Mesenchymal stem cell (in vitro differentiated cells and primary cell): ENCODE measurements at regions not wholly inside any gene's neighbourhood (a gene's known extent, or its start where the extent isn't known, plus 50 kb on each side); places are given as distances from the start of the nearest gene placed in this dataset.

ENCODE experiments used
- DNase-seq: peaks from one replicate; pipeline ENCODE4 v3.0.0-alpha.2; 2013
- H2AFZ ChIP-seq: one replicate; pipeline ENCODE4 v1.6.1; 2013; ENCODE audit warnings: low read depth, mild to moderate bottlenecking, control low read depth, inconsistent platforms, low read length, moderate library complexity
- H2AK5ac ChIP-seq: 2 replicates; pipeline ENCODE4 v1.6.1; 2013; ENCODE audit warnings: low read length, moderate library complexity, mild to moderate bottlenecking, inconsistent platforms; ENCODE audit not compliant: severe bottlenecking
- H2BK120ac ChIP-seq: one replicate; pipeline ENCODE4 v1.6.1; 2013; ENCODE audit warnings: low read depth, mild to moderate bottlenecking, inconsistent platforms, low read length, moderate library complexity
- H2BK12ac ChIP-seq, 2 experiments: one replicate each; pipeline ENCODE4 v1.6.1; 2013; ENCODE audit warnings: inconsistent platforms in 2 of 2, low read length in 2 of 2, mild to moderate bottlenecking in 2 of 2, moderate library complexity in 2 of 2, control low read depth in 1 of 2
- H2BK15ac ChIP-seq: one replicate; pipeline ENCODE4 v1.6.1; 2013; ENCODE audit warnings: mild to moderate bottlenecking, low read depth, inconsistent platforms; ENCODE audit not compliant: poor library complexity, severe bottlenecking
- H2BK5ac ChIP-seq: 2 replicates; pipeline ENCODE4 v1.6.1; 2013; ENCODE audit warnings: low read depth, mild to moderate bottlenecking, low read length, control low read depth, inconsistent platforms; ENCODE audit not compliant: poor library complexity, severe bottlenecking
- H3K14ac ChIP-seq, 2 experiments: one replicate each; pipeline ENCODE4 v1.6.1; 2013; ENCODE audit warnings: inconsistent platforms in 2 of 2, low read length in 2 of 2, control low read depth in 1 of 2, mild to moderate bottlenecking in 1 of 2, moderate library complexity in 1 of 2
- H3K18ac ChIP-seq, 2 experiments: one replicate each; pipeline ENCODE4 v1.6.1; 2013; ENCODE audit warnings: inconsistent platforms in 2 of 2, low read length in 2 of 2, control low read depth in 1 of 2, low read depth in 1 of 2, mild to moderate bottlenecking in 1 of 2
- H3K23ac ChIP-seq, 2 experiments: one replicate each; pipeline ENCODE4 v1.6.1; 2013; ENCODE audit warnings: inconsistent platforms in 2 of 2, low read length in 2 of 2, mild to moderate bottlenecking in 2 of 2, moderate library complexity in 2 of 2, control low read depth in 1 of 2
- H3K27ac ChIP-seq: 2 replicates; pipeline ENCODE4 v1.5.1; 2013; ENCODE audit warnings: mild to moderate bottlenecking, moderate library complexity, low read length, control low read depth, inconsistent platforms; ENCODE audit not compliant: poor library complexity, severe bottlenecking
- H3K27me3 ChIP-seq, 2 experiments: 2 replicates each; pipeline versions ENCODE4 v1.6.1 to v1.7.0; 2013; ENCODE audit warnings: low read length in 2 of 2, mild to moderate bottlenecking in 2 of 2, moderate library complexity in 2 of 2, control low read depth in 1 of 2, inconsistent platforms in 1 of 2; ENCODE audit not compliant: control insufficient read depth in 1 of 2, insufficient read depth in 1 of 2
- H3K36me3 ChIP-seq, 2 experiments: 2 replicates each; pipeline versions ENCODE4 v1.6.1 to v1.7.0; 2013; ENCODE audit warnings: low read length in 2 of 2, control low read depth in 1 of 2, inconsistent platforms in 1 of 2, low read depth in 1 of 2, mild to moderate bottlenecking in 1 of 2; ENCODE audit not compliant: insufficient read depth in 2 of 2, control insufficient read depth in 1 of 2
- H3K4ac ChIP-seq, 2 experiments: one replicate each; pipeline ENCODE4 v1.6.1; 2013; ENCODE audit warnings: inconsistent platforms in 2 of 2, low read length in 2 of 2, mild to moderate bottlenecking in 2 of 2, moderate library complexity in 2 of 2, control low read depth in 1 of 2, low read depth in 1 of 2
- H3K4me1 ChIP-seq: 2 replicates; pipeline ENCODE4 v1.6.1; 2013; ENCODE audit warnings: low read depth, low read length, control low read depth; ENCODE audit not compliant: control insufficient read depth, insufficient read depth
- H3K4me2 ChIP-seq: 2 replicates; pipeline ENCODE4 v1.6.1; 2013; ENCODE audit warnings: low read length, mild to moderate bottlenecking, inconsistent platforms; ENCODE audit not compliant: poor library complexity, severe bottlenecking
- H3K4me3 ChIP-seq, 2 experiments: 2 replicates each; pipeline versions ENCODE4 v1.5.1 to v1.7.0; 2013; ENCODE audit warnings: low read length in 2 of 2, mild to moderate bottlenecking in 2 of 2, control low read depth in 1 of 2, low read depth in 1 of 2; ENCODE audit not compliant: insufficient read depth in 1 of 2
- H3K79me1 ChIP-seq: replicated peaks from 2 replicates; pipeline ENCODE4 v1.6.1; 2013; ENCODE audit warnings: mild to moderate bottlenecking, control low read depth, low read length, inconsistent platforms; ENCODE audit not compliant: poor library complexity, severe bottlenecking
- H3K9ac ChIP-seq: 2 replicates; pipeline ENCODE4 v1.7.0; 2013; ENCODE audit warnings: mild to moderate bottlenecking, low read length, moderate library complexity
- H3K9me3 ChIP-seq: 2 replicates; pipeline ENCODE4 v1.7.0; 2013; ENCODE audit warnings: mild to moderate bottlenecking, low read length; ENCODE audit not compliant: control insufficient read depth
- H4K8ac ChIP-seq: one replicate; pipeline ENCODE4 v1.6.1; 2013; ENCODE audit warnings: inconsistent platforms, mild to moderate bottlenecking, low read length, moderate library complexity
- H4K91ac ChIP-seq: one replicate; pipeline ENCODE4 v1.6.1; 2013; ENCODE audit warnings: mild to moderate bottlenecking, low read length, inconsistent platforms
- WGBS: methylation state at CpG from one replicate; pipeline ENCODE4 v1.1.7; 2013; ENCODE audit warnings: mixed read lengths; 5-methylcytosine and 5-hydroxymethylcytosine counted together

DNA sequence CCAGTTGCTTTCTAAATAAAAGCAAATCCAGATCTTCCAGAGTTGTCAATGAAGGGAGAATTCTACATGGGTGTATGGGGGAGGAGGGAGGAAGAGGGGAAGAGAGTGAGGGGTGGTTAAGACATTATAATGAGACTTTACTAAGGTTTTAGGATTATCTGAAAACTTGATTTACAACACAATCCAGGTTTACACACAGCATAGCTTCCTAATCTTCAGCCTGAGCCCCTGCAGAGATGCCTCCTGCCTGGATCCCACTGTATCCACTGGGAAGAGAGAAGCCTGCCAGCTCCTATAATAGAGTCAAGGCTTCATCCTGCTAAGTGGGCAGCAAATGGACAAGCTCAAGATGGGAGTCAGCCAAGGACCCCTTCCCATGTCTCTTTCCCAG lies 85.6 kb upstream of the KIT start:
- H3K14ac ChIP-seq, result no peak overlapping the region
- no peak overlapping the region for H2AK5ac ChIP-seq
- no peaks in the 10 kb centered on the region for H3K79me1 ChIP-seq
- no peak overlapping the region for H4K91ac ChIP-seq
- H3K4ac ChIP-seq, result no peak overlapping the region
- H2BK15ac ChIP-seq, result no peak overlapping the region
- no peak overlapping the region for H3K9ac ChIP-seq
- DNase-seq, result no peak
- no peak overlapping the region for H2BK5ac ChIP-seq
- H2BK120ac ChIP-seq, result no peak overlapping the region
- H2AFZ ChIP-seq, result no peak overlapping the region
- H3K36me3 ChIP-seq, result no peaks in the 10 kb centered on the region
- H3K4me3 ChIP-seq, result no peak overlapping the region
- H3K4me2 ChIP-seq, result no peak overlapping the region
- H3K9me3 ChIP-seq, result no peaks in the 10 kb centered on the region
- no peak overlapping the region for H3K18ac ChIP-seq
- H3K4me1 ChIP-seq, result peaks cover 9% of the 10 kb centered on the region
- H3K23ac ChIP-seq, result no peak overlapping the region
- H4K8ac ChIP-seq, result no peak overlapping the region
- H2BK12ac ChIP-seq, result no peak overlapping the region
- H3K27me3 ChIP-seq, result no peaks in the 10 kb centered on the region
- no peak overlapping the region for H3K27ac ChIP-seq

DNA sequence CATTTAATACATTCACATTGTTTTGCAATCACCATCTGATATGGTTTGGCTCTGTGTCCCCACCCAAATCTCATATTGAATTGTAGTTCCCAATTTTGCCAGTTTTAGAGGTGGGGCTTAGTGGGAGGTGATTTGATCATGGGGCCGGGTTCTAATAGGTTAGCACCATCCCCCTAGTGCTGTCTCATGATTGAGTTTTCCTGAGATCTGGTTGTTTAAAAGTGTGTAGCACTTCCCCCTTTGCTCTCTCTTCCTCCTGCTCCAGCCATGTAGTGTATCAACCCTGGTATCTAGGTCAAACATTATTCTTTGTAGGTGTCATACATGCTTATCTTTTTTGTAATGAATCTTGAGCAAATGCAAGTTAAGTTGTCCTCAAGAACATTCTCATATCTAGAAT lies 83.3 kb upstream of the KIT start:
- no peak for DNase-seq
- Histone ChIP-seq H4K8ac (no peak overlapping the region), H2BK5ac (no peak overlapping the region), H2AFZ (no peak overlapping the region), H3K23ac (no peak overlapping the region), H3K4me2 (no peak overlapping the region), H3K4me1 (peaks cover 2% of the 10 kb centered on the region), H3K9me3 (no peaks in the 10 kb centered on the region), H3K14ac (no peak overlapping the region), H3K27ac (no peak overlapping the region), H2BK120ac (no peak overlapping the region), H3K9ac (no peak overlapping the region), H3K4me3 (no peak overlapping the region), H2AK5ac (no peak overlapping the region), H3K4ac (no peak overlapping the region), H4K91ac (no peak overlapping the region), H3K79me1 (no peaks in the 10 kb centered on the region), H3K27me3 (no peaks in the 10 kb centered on the region), H2BK12ac (no peak overlapping the region), H3K36me3 (no peaks in the 10 kb centered on the region), H3K18ac (no peak overlapping the region), H2BK15ac (no peak overlapping the region)
- WGBS, result no CpG with 5 or more reads among the region's 1 CpG

DNA sequence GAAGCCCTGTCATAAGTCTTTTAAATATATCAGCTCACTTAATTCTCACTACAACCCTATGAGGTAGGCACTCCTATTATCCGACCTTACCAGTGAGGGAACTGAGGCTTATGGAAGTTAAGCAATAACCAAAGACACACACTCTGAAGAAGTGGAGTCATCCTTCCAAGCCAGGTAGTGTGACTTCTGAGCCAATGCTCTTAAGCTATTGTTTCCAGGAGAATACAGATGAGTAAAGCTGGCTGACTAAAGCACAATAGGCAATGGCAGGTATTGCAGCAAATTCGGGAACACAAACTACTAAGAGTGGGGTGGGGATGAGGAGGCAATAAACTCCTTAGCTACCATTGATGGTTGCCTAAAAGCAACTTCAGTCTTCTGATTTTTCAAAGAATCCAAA lies 81.8 kb upstream of the KIT start:
- Histone ChIP-seq H3K27me3 (no peaks in the 10 kb centered on the region), H2BK5ac (no peak overlapping the region), H3K27ac (no peak overlapping the region), H2BK12ac (no peak overlapping the region), H3K79me1 (no peaks in the 10 kb centered on the region), H3K4ac (no peak overlapping the region), H3K23ac (no peak overlapping the region), H2BK15ac (no peak overlapping the region), H2AK5ac (no peak overlapping the region), H3K4me2 (no peak overlapping the region), H4K91ac (no peak overlapping the region), H4K8ac (no peak overlapping the region), H3K14ac (no peak overlapping the region), H3K4me1 (peaks cover 2% of the 10 kb centered on the region), H2BK120ac (no peak overlapping the region), H3K9ac (no peak overlapping the region), H2AFZ (no peak overlapping the region), H3K4me3 (no peak overlapping the region), H3K36me3 (no peaks in the 10 kb centered on the region), H3K9me3 (no peaks in the 10 kb centered on the region), H3K18ac (no peak overlapping the region)
- WGBS, result no CpG with 5 or more reads among the region's 2 CpGs
- DNase-seq, result no peak

DNA sequence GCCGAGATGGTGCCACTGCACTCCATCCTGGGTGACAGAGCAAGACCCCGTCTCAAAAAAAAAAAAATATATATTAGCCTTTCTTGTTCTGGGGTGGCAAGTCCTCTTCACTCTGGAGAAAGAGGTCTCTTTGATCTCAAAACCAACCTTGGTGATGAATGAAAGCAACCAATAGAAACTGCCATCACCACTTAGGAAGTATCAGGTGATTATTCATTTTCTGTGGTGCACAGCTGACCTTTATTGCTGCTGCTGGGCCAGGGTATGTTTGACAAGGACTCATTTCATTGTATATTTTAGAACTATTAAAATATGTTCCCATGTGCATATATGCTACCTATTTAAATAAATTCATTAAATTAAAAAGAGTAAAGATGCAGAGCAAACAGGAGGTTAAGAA lies 76.0 kb upstream of the KIT start:
- DNase-seq, result no peak
- Histone ChIP-seq H3K4me3 (no peak overlapping the region), H3K4me2 (no peak overlapping the region), H2BK5ac (no peak overlapping the region), H3K18ac (no peak overlapping the region), H3K4ac (no peak overlapping the region), H4K8ac (no peak overlapping the region), H3K14ac (no peak overlapping the region), H3K9me3 (no peaks in the 10 kb centered on the region), H3K27ac (no peak overlapping the region), H2AFZ (no peak overlapping the region), H2BK15ac (no peak overlapping the region), H3K79me1 (no peaks in the 10 kb centered on the region), H3K23ac (no peak overlapping the region), H2BK12ac (no peak overlapping the region), H3K27me3 (no peaks in the 10 kb centered on the region), H2AK5ac (no peak overlapping the region), H2BK120ac (no peak overlapping the region), H4K91ac (no peak overlapping the region), H3K9ac (no peak overlapping the region), H3K36me3 (no peaks in the 10 kb centered on the region), H3K4me1 (peaks cover 4% of the 10 kb centered on the region)
- no CpG with 5 or more reads among the region's 2 CpGs for WGBS
